ENCODE measurements at regions not wholly inside any gene's neighbourhood (a gene's known extent, or its start where the extent isn't known, plus 50 kb on each side); places are given as distances from the start of the nearest gene placed in this dataset.

DNA sequence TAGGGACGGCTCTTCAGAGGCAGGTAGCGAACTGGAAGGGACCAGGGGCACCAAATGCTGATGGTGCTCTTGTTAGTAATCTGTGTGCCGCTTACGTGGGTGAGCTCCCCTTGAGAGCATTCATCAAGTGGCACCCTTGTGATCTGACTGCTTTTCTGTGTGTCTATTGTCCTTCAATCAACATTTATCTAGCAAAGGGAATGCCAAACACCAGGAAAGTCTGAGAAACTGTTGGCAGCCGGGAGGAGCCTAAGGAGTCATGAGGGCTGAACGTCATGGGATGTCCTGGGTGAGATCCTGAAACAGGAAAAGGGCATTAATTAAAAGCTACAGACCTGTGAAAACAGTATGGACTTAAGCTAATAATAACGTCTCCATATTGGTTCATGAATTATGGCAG lies 733.1 kb downstream of the TYW1 start:
- no peak for FAIRE-seq
- Histone ChIP-seq H2BK5ac (ENCODE audit: low read depth, low read length) (no peak overlapping the region), H3K9ac (replicated peaks in 1 of 4; ENCODE audit: extremely low read depth in 1 of 4, low read depth in 3 of 4, low read length in 3 of 4) (no peak overlapping the region), H4K8ac (ENCODE audit: extremely low read depth, insufficient read depth, low read length) (no peak overlapping the region), H2BK15ac (ENCODE audit: low read length) (no peak overlapping the region), H4K91ac (replicated peaks; ENCODE audit: insufficient read length, low read length) (no peak overlapping the region), H4K20me1 (replicated peaks in 1 of 2; ENCODE audit: control insufficient read depth in 1 of 2, insufficient read depth in 2 of 2, low read length in 2 of 2) (no peaks in the 10 kb centered on the region), H2AK5ac (ENCODE audit: low read depth, low read length) (no peak overlapping the region), H4K5ac (ENCODE audit: insufficient read length, low read depth, low read length) (no peak overlapping the region), H3K4me1 (replicated peaks in 1 of 4; ENCODE audit: control insufficient read depth in 3 of 4, insufficient read depth in 4 of 4, low read length in 3 of 4) (peaks cover 0 to 5% (median 1%) of the 10 kb centered on the region in 4 experiments; a peak in 4 of 7 replicates), H3K14ac (ENCODE audit: insufficient read length) (no peak overlapping the region), H3K4ac (replicated peaks; ENCODE audit: insufficient read length, low read depth, low read length) (no peak overlapping the region), H2AFZ (ENCODE audit: low read length) (peak overlapping the region; percentile 54; the same call in 1 of the 2 replicates), H2BK12ac (ENCODE audit: low read depth, low read length) (no peak overlapping the region), H3K9me3 (ENCODE audit: insufficient read depth in 2 of 2, low read depth in 1 of 2, low read length in 1 of 2) (no peaks in the 10 kb centered on the region), H3K36me3 (ENCODE audit: control insufficient read depth in 2 of 4, insufficient read depth in 4 of 4, low read length in 3 of 4) (no peaks in the 10 kb centered on the region), H3K4me3 (ENCODE audit: extremely low read depth in 1 of 4, insufficient read depth in 2 of 4, low read depth in 3 of 4, low read length in 4 of 4) (no peak overlapping the region), H3K79me2 (ENCODE audit: control insufficient read depth in 1 of 2, insufficient read depth in 2 of 2, low read length in 2 of 2) (no peaks in the 10 kb centered on the region), H3K56ac (replicated peaks; ENCODE audit: insufficient read length, low read depth, low read length) (no peak overlapping the region), H2BK120ac (replicated peaks; ENCODE audit: low read depth, low read length) (no peak overlapping the region), H3K27ac (ENCODE audit: low read depth, low read length) (no peak overlapping the region), H3K23ac (ENCODE audit: insufficient read length) (no peak overlapping the region), H3K27me3 (replicated peaks in 1 of 4; ENCODE audit: control insufficient read depth in 3 of 4, extremely low read depth in 1 of 4, insufficient read depth in 3 of 4, low read length in 3 of 4) (no peaks in the 10 kb centered on the region), H2BK20ac (ENCODE audit: low read length) (no peak overlapping the region), H3K18ac (ENCODE audit: extremely low read depth, low read length) (no peak overlapping the region), H3K79me1 (ENCODE audit: low read depth, low read length) (no peaks in the 10 kb centered on the region), H3K4me2 (ENCODE audit: insufficient read depth in 1 of 2, low read depth in 2 of 2, low read length in 2 of 2) (no peak overlapping the region), H3K23me2 (ENCODE audit: low read depth, low read length) (peaks cover 2% of the 10 kb centered on the region; the same call in 1 of the 2 replicates)
- WGBS, 2 experiments (ENCODE audit: extremely low coverage in 1 of 2, insufficient coverage in 1 of 2, insufficient read length in 1 of 2, insufficient replicate concordance in 2 of 2, low coverage in 1 of 2, low lambda C conversion rate in 2 of 2, missing lambda C conversion rate in 1 of 2): 87% methylated on average over 7 of the region's 7 CpGs; no CpG with 5 or more reads in 1 of the 2 experiments
- DNase-seq (ENCODE audit: low read depth in 1 of 2, low spot score in 2 of 2): no peak
- ChIA-PET POLR2A (ENCODE audit: partially characterized antibody) (no interaction called here), CTCF (ENCODE audit: partially characterized antibody) (interaction anchor here (1.4 kb wide), 1 partner anchor 246 kb away, joined by 3 read pairs; no protein-coding TSS in a partner anchor)
- TF ChIP-seq GABPA (IDR thresholded peaks at IDR 0.05; ENCODE audit: borderline replicate concordance, insufficient read depth, low read length): no peak
- TF ChIP-seq KDM1A (IDR thresholded peaks at IDR 0.05; ENCODE audit: borderline replicate concordance, low read length): no peak
- no peak for TF ChIP-seq CBX8 (IDR thresholded peaks at IDR 0.05; ENCODE audit: borderline replicate concordance, low read depth, low read length)
- no peak for TF ChIP-seq JUND (IDR thresholded peaks at IDR 0.05; ENCODE audit: low read length)

Measured in H1 (cell line).